Keratinocyte (primary cell): ENCODE measurements at regions not wholly inside any gene's neighbourhood (a gene's known extent, or its start where the extent isn't known, plus 50 kb on each side); places are given as distances from the start of the nearest gene placed in this dataset.

ENCODE experiments used
- DNase-seq: peaks from one replicate; pipeline ENCODE4 v3.0.0-alpha.2; 2011; ENCODE audit warnings: low read depth, missing footprints, low spot score
- FAIRE-seq: peaks from 2 replicates; lab custom pipeline; 2011; peaks lifted over from hg19 to GRCh38; lab: Jason Lieb, UNC
- H2AFZ ChIP-seq: 2 replicates; pipeline ENCODE4 v1.6.0; 2012; ENCODE audit warnings: low read length, control low read depth, inconsistent platforms; ENCODE audit not compliant: control insufficient read depth
- H3K27ac ChIP-seq: 2 replicates; pipeline ENCODE4 v1.5.1; 2011; ENCODE audit warnings: low read length; ENCODE audit not compliant: control insufficient read depth, insufficient read depth
- H3K27me3 ChIP-seq: 3 replicates; pipeline ENCODE4 v1.6.0; 2011; ENCODE audit warnings: low read length; ENCODE audit not compliant: control insufficient read depth, insufficient read depth; ENCODE audit errors: extremely low read depth
- H3K36me3 ChIP-seq, 2 experiments: 2 replicates in 1 of 2; 3 replicates in 1 of 2; pipeline ENCODE4 v1.5.1; 2011; ENCODE audit warnings: low read length in 2 of 2, mild to moderate bottlenecking in 1 of 2; ENCODE audit not compliant: control insufficient read depth in 2 of 2, insufficient read depth in 2 of 2; ENCODE audit errors: extremely low read depth in 1 of 2
- H3K4me1 ChIP-seq: 3 replicates; pipeline ENCODE4 v1.5.1; 2011; ENCODE audit warnings: low read length; ENCODE audit not compliant: control insufficient read depth, insufficient read depth; ENCODE audit errors: extremely low read depth
- H3K4me2 ChIP-seq: 3 replicates; pipeline ENCODE4 v1.6.0; 2011; ENCODE audit warnings: low read depth, low read length; ENCODE audit not compliant: control insufficient read depth, insufficient read depth; ENCODE audit errors: extremely low read depth
- H3K4me3 ChIP-seq, 3 experiments: fragments of 200-600 bp in 1 of 3; sonication (generic) in 1 of 3; 2 replicates in 2 of 3; 3 replicates in 1 of 3; pipeline ENCODE4 v1.5.1; 2011 to 2016; ENCODE audit warnings: low read length in 3 of 3, mild to moderate bottlenecking in 3 of 3, control low read depth in 2 of 3, inconsistent platforms in 1 of 3, low read depth in 1 of 3, mixed read lengths in 1 of 3, mixed run types in 1 of 3, moderate library complexity in 1 of 3; ENCODE audit not compliant: control insufficient read depth in 2 of 3, insufficient read depth in 2 of 3; ENCODE audit errors: extremely low read depth in 1 of 3
- H3K79me2 ChIP-seq: 2 replicates; pipeline ENCODE4 v1.6.0; 2012; ENCODE audit warnings: low read length; ENCODE audit not compliant: control insufficient read depth, insufficient read depth
- H3K9ac ChIP-seq: 3 replicates; pipeline ENCODE4 v1.6.0; 2011; ENCODE audit warnings: low read length; ENCODE audit not compliant: control insufficient read depth, insufficient read depth; ENCODE audit errors: extremely low read depth
- H3K9me1 ChIP-seq: 3 replicates; pipeline ENCODE4 v1.6.0; 2011; ENCODE audit warnings: low read length; ENCODE audit not compliant: control insufficient read depth, insufficient read depth; ENCODE audit errors: extremely low read depth
- H3K9me3 ChIP-seq: 2 replicates; pipeline ENCODE4 v1.5.1; 2012; ENCODE audit warnings: low read depth, low read length; ENCODE audit not compliant: control insufficient read depth
- H4K20me1 ChIP-seq: 3 replicates; pipeline ENCODE4 v1.6.0; 2011; ENCODE audit warnings: low read length; ENCODE audit not compliant: control insufficient read depth, insufficient read depth; ENCODE audit errors: extremely low read depth
- CTCF ChIP-seq, 3 experiments: IDR thresholded peaks in 1 of 3; conservative IDR thresholded peaks in 1 of 3; optimal IDR thresholded peaks in 1 of 3; 2 replicates in 2 of 3; 3 replicates in 1 of 3; pipeline versions ENCODE3 to v1.5.1; 2011; ENCODE audit warnings: low read length in 3 of 3, mild to moderate bottlenecking in 3 of 3, moderate library complexity in 2 of 3, control low read depth in 1 of 3, inconsistent platforms in 1 of 3; ENCODE audit not compliant: insufficient read depth in 2 of 3; ENCODE audit errors: extremely low read depth in 1 of 3
- EZH2 ChIP-seq: IDR thresholded peaks from one replicate; pipeline ENCODE4 v1.6.1; 2012; ENCODE audit warnings: inconsistent platforms, mild to moderate bottlenecking, low read length, moderate library complexity
- dilution Hi-C: fragments of 300-500 bp; cut with MboI; formaldehyde crosslinking; loops from one replicate; pipeline ENCODE4 v1.7.0; 2020; ENCODE audit warnings: low sequenced_read_pairs; ENCODE audit not compliant: extremely low pct_ligation_motif_present

GRCh38 chr2:199570934-199571333 is 113.2 kb upstream of the SATB2 start:
- no peaks in the 10 kb centered on the region for H3K4me1 ChIP-seq
- H3K9me1 ChIP-seq: no peaks in the 10 kb centered on the region
- H2AFZ ChIP-seq: no peak overlapping the region
- H3K79me2 ChIP-seq: no peaks in the 10 kb centered on the region
- no peak for FAIRE-seq
- no peaks in the 10 kb centered on the region for H4K20me1 ChIP-seq
- no peaks in the 10 kb centered on the region for H3K9me3 ChIP-seq
- TF ChIP-seq EZH2 (no peak), CTCF (optimal IDR thresholded peaks at IDR 0.05 in 1 of 3, IDR thresholded peaks at IDR 0.05 in 1 of 3, conservative IDR thresholded peaks at IDR 0.05 in 1 of 3; ENCODE audit: extremely low read depth in 1 of 3, insufficient read depth in 2 of 3, low read length in 3 of 3) (no peak)
- no peak for DNase-seq
- H3K27me3 ChIP-seq: no peaks in the 10 kb centered on the region
- H3K27ac ChIP-seq: no peak overlapping the region
- dilution Hi-C loops: no loop called here
- H3K36me3 ChIP-seq: no peaks in the 10 kb centered on the region
- H3K4me3 ChIP-seq: no peak overlapping the region
- no peak overlapping the region for H3K9ac ChIP-seq
- H3K4me2 ChIP-seq: no peak overlapping the region

- Histone ChIP-seq H3K4me3 (no peak overlapping the region), H3K27me3 (no peaks in the 10 kb centered on the region), H3K9me1 (no peaks in the 10 kb centered on the region), H3K9ac (no peak overlapping the region), H3K9me3 (no peaks in the 10 kb centered on the region), H3K27ac (no peak overlapping the region), H3K79me2 (no peaks in the 10 kb centered on the region), H3K4me2 (no peak overlapping the region), H2AFZ (no peak overlapping the region), H3K4me1 (no peaks in the 10 kb centered on the region), H3K36me3 (no peaks in the 10 kb centered on the region), H4K20me1 (no peaks in the 10 kb centered on the region)
- TF ChIP-seq EZH2 (no peak), CTCF (optimal IDR thresholded peaks at IDR 0.05 in 1 of 3, IDR thresholded peaks at IDR 0.05 in 1 of 3, conservative IDR thresholded peaks at IDR 0.05 in 1 of 3; ENCODE audit: extremely low read depth in 1 of 3, insufficient read depth in 2 of 3, low read length in 3 of 3) (no peak)
- DNase-seq: no peak
- no peak for FAIRE-seq
- dilution Hi-C loops: no loop called here
Observed at GRCh38 chr2:199569336-199569735, 111.6 kb upstream of the SATB2 start.
